HepG2 (cell line): ENCODE measurements at regions not wholly inside any gene's neighbourhood (a gene's known extent, or its start where the extent isn't known, plus 50 kb on each side); places are given as distances from the start of the nearest gene placed in this dataset.

Experiments used
- ATAC-seq: fragments of 200-7000 bp; cut with Tn5 transposase; 3 replicates; pipeline ENCODE4 v1.9.1; 2020; ENCODE audit warnings: mild to moderate bottlenecking, moderate library complexity
- BruUV-seq: library from RNA; stranded (reverse); fragments of 400-500 nt; replicated peaks from 2 replicates; lab custom pipeline; 2021; lab: Mats Ljungman, UMichigan
- CTCF ChIA-PET: fragments of 300-600 bp; formaldehyde crosslinking; extraction: SDS; loops from one replicate; lab custom pipeline; 2021; ENCODE audit warnings: low total read pairs, inconsistent platforms, low intra/inter-chr PET ratio; lab: Yijun Ruan, JAX
- POLR2A ChIA-PET: fragments of 350-600 bp; sonication (Branson Sonifier 250); formaldehyde crosslinking; loops from one replicate; lab custom pipeline; 2020; ENCODE audit warnings: antibody characterized with exemption, inconsistent platforms; lab: Yijun Ruan, JAX
- DNase-seq: peaks from one replicate; pipeline ENCODE4 v3.0.0-alpha.2; 2015; ENCODE audit warnings: low spot score
- FAIRE-seq: peaks from 3 replicates; lab custom pipeline; 2011; peaks lifted over from hg19 to GRCh38; lab: Jason Lieb, UNC
- H2AFZ ChIP-seq: one replicate; pipeline ENCODE4 v1.6.1; 2011; ENCODE audit warnings: low read length, inconsistent platforms
- H3K27ac ChIP-seq: fragments of 300-600 bp; 3 replicates; pipeline ENCODE4 v1.8.0; 2011; ENCODE audit warnings: mixed run types, mild to moderate bottlenecking, mixed read lengths, low read length, inconsistent platforms; ENCODE audit not compliant: insufficient read depth; ENCODE audit errors: extremely low read length
- H3K27me3 ChIP-seq, 2 experiments: fragments of 200-600 bp in 1 of 2; 2 replicates in 1 of 2; 3 replicates in 1 of 2; pipeline versions ENCODE4 v1.6.0 to v1.8.0; 2011; ENCODE audit warnings: low read length in 2 of 2, mild to moderate bottlenecking in 2 of 2, moderate library complexity in 2 of 2, inconsistent platforms in 1 of 2; ENCODE audit not compliant: insufficient read depth in 2 of 2, control insufficient read depth in 1 of 2
- H3K36me3 ChIP-seq, 2 experiments: fragments of 200-600 bp in 1 of 2; replicated peaks in 1 of 2; 2 replicates in 1 of 2; 3 replicates in 1 of 2; pipeline versions ENCODE4 v1.5.1 to v1.8.0; 2011; ENCODE audit warnings: low read length in 2 of 2, inconsistent platforms in 1 of 2; ENCODE audit not compliant: insufficient read depth in 2 of 2, control insufficient read depth in 1 of 2
- H3K4me1 ChIP-seq: 2 replicates; pipeline ENCODE4 v1.5.1; 2012; ENCODE audit warnings: low read length, inconsistent platforms; ENCODE audit not compliant: insufficient read depth
- H3K4me2 ChIP-seq: 2 replicates; pipeline ENCODE4 v1.6.0; 2011; ENCODE audit warnings: low read depth, low read length, inconsistent platforms
- H3K4me3 ChIP-seq, 3 experiments: fragments of 200-600 bp in 1 of 3; sonication (generic), shearing (Covaris generic) in 1 of 3; replicated peaks in 1 of 3; 2 replicates each; pipeline ENCODE4 v1.5.1; 2011 to 2016; ENCODE audit warnings: low read length in 3 of 3, inconsistent platforms in 2 of 3, low read depth in 2 of 3, mild to moderate bottlenecking in 2 of 3, control low read depth in 1 of 3, mixed read lengths in 1 of 3; ENCODE audit not compliant: insufficient read depth in 1 of 3
- H3K79me2 ChIP-seq: one replicate; pipeline ENCODE4 v1.6.1; 2011; ENCODE audit warnings: low read length, inconsistent platforms; ENCODE audit not compliant: insufficient read depth
- H3K9ac ChIP-seq: 2 replicates; pipeline ENCODE4 v1.6.0; 2011; ENCODE audit warnings: mild to moderate bottlenecking, low read depth, low read length, inconsistent platforms; ENCODE audit not compliant: insufficient read depth
- H3K9me3 ChIP-seq: 2 replicates; pipeline ENCODE4 v1.5.1; 2012; ENCODE audit warnings: mild to moderate bottlenecking, low read length
- H4K20me1 ChIP-seq: 2 replicates; pipeline ENCODE4 v1.6.0; 2011; ENCODE audit warnings: inconsistent platforms, mild to moderate bottlenecking, low read length, moderate library complexity; ENCODE audit not compliant: insufficient read depth
- ADNP ChIP-seq: sonication (generic); formaldehyde crosslinking; IDR thresholded peaks from 2 replicates; pipeline ENCODE4 v1.4.0; 2020; ENCODE audit warnings: missing genetic modification reagents
- ATM ChIP-seq: fragments of 450-650 bp; IDR thresholded peaks from 2 replicates; pipeline ENCODE4 v1.7.1; 2017; ENCODE audit warnings: mild to moderate bottlenecking, borderline replicate concordance
- FOXK2 ChIP-seq: fragments of 450-650 bp; IDR thresholded peaks from 2 replicates; pipeline ENCODE4 v1.6.1; 2016
- HIVEP1 ChIP-seq: sonication (generic); formaldehyde crosslinking; IDR thresholded peaks from 2 replicates; pipeline ENCODE4 v1.4.0; 2020; ENCODE audit warnings: mild to moderate bottlenecking, missing genetic modification reagents
- HNRNPUL1 ChIP-seq: fragments of 200-400 bp; formaldehyde crosslinking; IDR thresholded peaks from 2 replicates; pipeline ENCODE4 v1.6.1; 2017; ENCODE audit warnings: low read depth, mild to moderate bottlenecking, low read length, moderate library complexity
- MAFF ChIP-seq: IDR thresholded peaks from 2 replicates; pipeline ENCODE4 v1.6.1; 2011; ENCODE audit warnings: low read depth, low read length, improper control_type of control experiment
- PAF1 ChIP-seq: IDR thresholded peaks from 2 replicates; pipeline ENCODE4 v1.6.1; 2016; ENCODE audit warnings: missing genetic modification reagents, missing compliant biosample characterization
- RFXANK ChIP-seq: IDR thresholded peaks from 2 replicates; pipeline ENCODE4 v1.6.1; 2016
- RXRB ChIP-seq: IDR thresholded peaks from 2 replicates; pipeline ENCODE4 v1.6.1; 2016; ENCODE audit warnings: borderline replicate concordance, missing genetic modification reagents, missing compliant biosample characterization
- SKI ChIP-seq: fragments of 450-650 bp; IDR thresholded peaks from one replicate; pipeline ENCODE4 v1.6.1; 2018; ENCODE audit warnings: mild to moderate bottlenecking; ENCODE audit not compliant: partially characterized antibody
- SRSF4 ChIP-seq: fragments of 200-400 bp; formaldehyde crosslinking; IDR thresholded peaks from one replicate; pipeline ENCODE4 v1.6.1; 2018; ENCODE audit warnings: mild to moderate bottlenecking, low read depth, low read length, moderate library complexity; ENCODE audit not compliant: poor library complexity, severe bottlenecking
- TCF12 ChIP-seq, 2 experiments: fragments of 450-650 bp in 1 of 2; sonication (generic) in 1 of 2; formaldehyde crosslinking in 1 of 2; IDR thresholded peaks; 2 replicates each; pipeline versions ENCODE4 v1.6.1 to v1.8.0; 2017 to 2022; ENCODE audit warnings: antibody characterized with exemption in 1 of 2, mild to moderate bottlenecking in 1 of 2, missing genetic modification reagents in 1 of 2, moderate library complexity in 1 of 2
- TGIF2 ChIP-seq: IDR thresholded peaks from 2 replicates; pipeline ENCODE4 v1.6.1; 2016; ENCODE audit warnings: control low read depth, missing compliant biosample characterization
- THAP11 ChIP-seq: IDR thresholded peaks from 2 replicates; pipeline ENCODE4 v1.6.1; 2016; ENCODE audit warnings: missing biosample characterization, missing genetic modification reagents
- XBP1 ChIP-seq: sonication (generic); formaldehyde crosslinking; IDR thresholded peaks from 2 replicates; pipeline ENCODE4 v1.5.0; 2020; ENCODE audit warnings: missing genetic modification reagents
- ZMYM3 ChIP-seq: sonication (generic); formaldehyde crosslinking; IDR thresholded peaks from 2 replicates; pipeline ENCODE4 v1.5.1; 2020; ENCODE audit warnings: mild to moderate bottlenecking, missing genetic modification reagents
- ZNF253 ChIP-seq: sonication (generic); formaldehyde crosslinking; IDR thresholded peaks from 2 replicates; pipeline ENCODE4 v1.8.0; 2022; ENCODE audit warnings: mild to moderate bottlenecking, missing genetic modification reagents, borderline replicate concordance
- ZNF263 ChIP-seq: sonication (generic); formaldehyde crosslinking; IDR thresholded peaks from 2 replicates; pipeline ENCODE4 v1.4.0; 2020; ENCODE audit warnings: missing genetic modification reagents
- ZNF484 ChIP-seq: sonication (generic); formaldehyde crosslinking; IDR thresholded peaks from 2 replicates; pipeline ENCODE4 v1.5.1; 2020; ENCODE audit warnings: mild to moderate bottlenecking, low read depth, missing genetic modification reagents, borderline replicate concordance
- ZNF75D ChIP-seq: sonication (generic); formaldehyde crosslinking; IDR thresholded peaks from 2 replicates; pipeline ENCODE4 v1.8.1; 2023; ENCODE audit warnings: missing genetic modification reagents, mild to moderate bottlenecking, borderline replicate concordance
- WGBS: methylation state at CpG from one replicate; pipeline ENCODE4 v1.1.6; 2017; ENCODE audit warnings: low lambda C conversion rate; 5-methylcytosine and 5-hydroxymethylcytosine counted together
- in situ Hi-C: cut with HindIII; loops from 2 replicates; pipeline ENCODE4 v1.10.0; 2017; ENCODE audit warnings: low pct_unique_long_range_greater_than_20kb; ENCODE audit not compliant: extremely low pct_ligation_motif_present
- intact Hi-C: fragments of 100-400 bp; cut with micrococcal nuclease; formaldehyde crosslinking; loops from one replicate; pipeline ENCODE4 v1.10.0; 2022; ENCODE audit not compliant: unreplicated experiment
- TF ChIP-seq, protein P1 (sequence below): IDR thresholded peaks from 2 replicates; pipeline ENCODE4 v1.6.1; 2016; ENCODE audit warnings: mild to moderate bottlenecking

GRCh38 chr4:27828843-27829242 is 968.2 kb downstream of the STIM2 start (continued):
- no peak for TF ChIP-seq TCF12 (IDR thresholded peaks at IDR 0.05)
- no peak for TF ChIP-seq TCF12 (CRISPR knock-in tag; IDR thresholded peaks at IDR 0.05)
- no peak for TF ChIP-seq RXRB (CRISPR knock-in tag)
- no peak for TF ChIP-seq SRSF4
- TF ChIP-seq PAF1 (CRISPR knock-in tag), result no peak
- TF ChIP-seq SKI, result no peak
- TF ChIP-seq, all 625 proteins: peak for 0

DNA sequence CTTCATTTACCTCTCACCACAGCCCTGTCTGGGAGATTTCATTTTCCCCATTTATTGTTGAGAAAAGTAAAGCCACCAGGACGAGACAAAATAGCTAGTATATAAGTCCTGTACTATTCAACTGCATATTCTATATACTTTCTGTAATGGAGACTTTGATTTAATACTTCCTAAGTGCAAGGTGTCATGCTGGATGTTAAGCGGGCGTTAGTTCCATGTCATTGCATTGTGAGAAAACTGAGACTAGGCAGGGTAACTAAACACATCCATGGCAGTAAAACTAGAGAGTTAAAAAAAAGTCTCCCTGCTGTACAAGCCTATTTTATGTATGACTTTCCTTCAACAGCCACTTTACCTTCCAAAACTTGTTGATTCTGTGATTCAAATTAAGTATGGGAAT is 969.6 kb downstream of the STIM2 start:
- WGBS, result 0% methylated on average over 3 of the region's 3 CpGs

More for the DNA sequence above, 969.6 kb downstream of the STIM2 start:
- no peak overlapping the region for H3K4me2 ChIP-seq
- peaks cover 6% of the 10 kb centered on the region; the same call in 1 of the 2 replicates for H3K9me3 ChIP-seq
- H3K9ac ChIP-seq, result no peak overlapping the region
- in situ Hi-C loops, result no loop called here
- intact Hi-C loops, result no loop called here
- DNase-seq (no peak), ATAC-seq (no peak), FAIRE-seq (no peak)
- TF ChIP-seq RFXANK (CRISPR knock-in tag), result no peak
- no peak for TF ChIP-seq ZNF75D (CRISPR knock-in tag)
- TF ChIP-seq ADNP (CRISPR knock-in tag), result no peak
- no peak for TF ChIP-seq HNRNPUL1
- no peak for TF ChIP-seq ZNF484
- TF ChIP-seq TGIF2, result no peak
- TF ChIP-seq XBP1, result no peak
- TF ChIP-seq THAP11 (CRISPR knock-in tag), result no peak
- TF ChIP-seq FOXK2, result no peak
- no peak for TF ChIP-seq ZMYM3 (CRISPR knock-in tag)
- no peak for TF ChIP-seq MAFF
- TF ChIP-seq, protein P1, sequence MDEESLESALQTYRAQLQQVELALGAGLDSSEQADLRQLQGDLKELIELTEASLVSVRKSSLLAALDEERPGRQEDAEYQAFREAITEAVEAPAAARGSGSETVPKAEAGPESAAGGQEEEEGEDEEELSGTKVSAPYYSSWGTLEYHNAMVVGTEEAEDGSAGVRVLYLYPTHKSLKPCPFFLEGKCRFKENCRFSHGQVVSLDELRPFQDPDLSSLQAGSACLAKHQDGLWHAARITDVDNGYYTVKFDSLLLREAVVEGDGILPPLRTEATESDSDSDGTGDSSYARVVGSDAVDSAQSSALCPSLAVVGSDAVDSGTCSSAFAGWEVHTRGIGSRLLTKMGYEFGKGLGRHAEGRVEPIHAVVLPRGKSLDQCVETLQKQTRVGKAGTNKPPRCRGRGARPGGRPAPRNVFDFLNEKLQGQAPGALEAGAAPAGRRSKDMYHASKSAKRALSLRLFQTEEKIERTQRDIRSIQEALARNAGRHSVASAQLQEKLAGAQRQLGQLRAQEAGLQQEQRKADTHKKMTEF (CRISPR knock-in tag), result no peak
- TF ChIP-seq ATM, result no peak
- no peak for TF ChIP-seq ZNF263
- no peak for TF ChIP-seq ZNF253 (CRISPR knock-in tag)
- TF ChIP-seq HIVEP1 (CRISPR knock-in tag), result no peak
- H3K27ac ChIP-seq, result no peak overlapping the region
- BruUV-seq, result no TSS peak
- no peaks in the 10 kb centered on the region for H3K4me1 ChIP-seq
- H3K79me2 ChIP-seq, result no peaks in the 10 kb centered on the region
- H4K20me1 ChIP-seq, result no peaks in the 10 kb centered on the region
- ChIA-PET CTCF (no interaction called here), POLR2A (no interaction called here)
- no peak overlapping the region for H2AFZ ChIP-seq
- H3K4me3 ChIP-seq, result no peak overlapping the region
- H3K27me3 ChIP-seq, result no peaks in the 10 kb centered on the region
- H3K36me3 ChIP-seq, result no peaks in the 10 kb centered on the region
